Common myeloid progenitor, CD34-positive (primary cell): ENCODE measurements at regions not wholly inside any gene's neighbourhood (a gene's known extent, or its start where the extent isn't known, plus 50 kb on each side); places are given as distances from the start of the nearest gene placed in this dataset.

Experiments used
- CTCF ChIA-PET: fragments of 350-600 bp; sonication (Branson Sonifier 250); formaldehyde crosslinking; loops from one replicate; lab custom pipeline; 2021; ENCODE audit warnings: antibody characterized with exemption; lab: Charles Lee
- POLR2A ChIA-PET: fragments of 350-600 bp; sonication (Branson Sonifier 250); formaldehyde crosslinking; loops from one replicate; lab custom pipeline; 2021; ENCODE audit warnings: antibody characterized with exemption; lab: Charles Lee
- DNase-seq, 3 donors: peaks; one replicate each; pipeline versions ENCODE4 v3.0.0 to v3.0.0-alpha.2; 2013
- H3K27ac ChIP-seq, 2 experiments: 1 replicate in 1 of 2; 2 replicates in 1 of 2; pipeline ENCODE4 v1.7.0; 2013; ENCODE audit warnings: inconsistent platforms in 2 of 2, low read length in 2 of 2, mild to moderate bottlenecking in 2 of 2, low read depth in 1 of 2, moderate library complexity in 1 of 2; ENCODE audit not compliant: severe bottlenecking in 2 of 2, insufficient read depth in 1 of 2, poor library complexity in 1 of 2
- H3K27me3 ChIP-seq, 5 experiments: replicated peaks in 2 of 5; 1 replicate in 3 of 5; 2 replicates in 2 of 5; pipeline versions ENCODE4 v1.6.1 to v1.7.0; 2013; ENCODE audit warnings: low read length in 4 of 5, mild to moderate bottlenecking in 2 of 5, moderate library complexity in 2 of 5, inconsistent platforms in 1 of 5; ENCODE audit not compliant: insufficient read depth in 5 of 5, control insufficient read depth in 4 of 5
- H3K36me3 ChIP-seq, 4 experiments: 1 replicate in 2 of 4; 2 replicates in 2 of 4; pipeline versions ENCODE4 v1.6.1 to v1.7.0; 2013; ENCODE audit warnings: low read length in 3 of 4, control low read depth in 1 of 4, mild to moderate bottlenecking in 1 of 4; ENCODE audit not compliant: control insufficient read depth in 4 of 4, insufficient read depth in 4 of 4
- H3K4me1 ChIP-seq, 4 experiments: 1 replicate in 3 of 4; 2 replicates in 1 of 4; pipeline versions ENCODE4 v1.6.1 to v1.7.1; 2013; ENCODE audit warnings: low read length in 3 of 4, mild to moderate bottlenecking in 3 of 4, control low read depth in 1 of 4, inconsistent platforms in 1 of 4, moderate library complexity in 1 of 4; ENCODE audit not compliant: control insufficient read depth in 4 of 4, insufficient read depth in 4 of 4; ENCODE audit errors: control extremely low read depth in 1 of 4
- H3K4me3 ChIP-seq, 7 experiments: 1 replicate in 4 of 7; 2 replicates in 3 of 7; pipeline versions ENCODE4 v1.5.1 to v1.7.0; 2013; ENCODE audit warnings: mild to moderate bottlenecking in 7 of 7, low read length in 6 of 7, moderate library complexity in 6 of 7, inconsistent platforms in 2 of 7, low read depth in 2 of 7, control low read depth in 1 of 7; ENCODE audit not compliant: insufficient read depth in 4 of 7, control insufficient read depth in 1 of 7; ENCODE audit errors: extremely low read depth in 1 of 7
- H3K9me3 ChIP-seq, 5 experiments: 1 replicate in 4 of 5; 2 replicates in 1 of 5; pipeline versions ENCODE4 v1.6.1 to v1.7.1; 2013; ENCODE audit warnings: low read length in 4 of 5, mild to moderate bottlenecking in 2 of 5, inconsistent platforms in 1 of 5, low read depth in 1 of 5, moderate library complexity in 1 of 5; ENCODE audit not compliant: control insufficient read depth in 4 of 5, insufficient read depth in 2 of 5; ENCODE audit errors: control extremely low read depth in 1 of 5
- WGBS: methylation state at CpG from one replicate; pipeline ENCODE4 v1.1.5; 2013; ENCODE audit not compliant: insufficient coverage; 5-methylcytosine and 5-hydroxymethylcytosine counted together

DNA sequence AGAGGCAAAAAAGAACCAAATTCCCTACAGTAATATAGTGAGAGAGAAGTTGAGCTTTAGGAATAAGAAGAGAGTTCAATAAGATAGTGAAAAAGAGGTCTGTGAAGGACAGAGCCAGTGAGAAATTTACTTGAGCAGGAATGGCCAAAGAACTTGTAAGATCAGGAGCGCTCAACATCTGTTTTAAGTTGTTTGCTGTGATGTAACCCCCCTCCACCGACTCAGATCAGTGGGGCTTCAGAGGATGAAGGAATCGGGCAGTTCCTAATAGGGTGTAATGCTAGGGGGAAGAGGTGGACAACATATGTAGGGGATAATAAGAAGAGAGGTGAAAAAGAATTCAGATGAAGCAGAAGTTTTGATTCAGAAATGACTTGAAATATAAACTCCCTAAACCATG is 85.3 kb upstream of the FNDC3A start:
- no peaks in the 10 kb centered on the region for H3K9me3 ChIP-seq
- 100% methylated on average over 1 of the region's 3 CpGs for WGBS
- no peak for DNase-seq
- H3K27ac ChIP-seq, result no peak overlapping the region
- H3K36me3 ChIP-seq, result no peaks in the 10 kb centered on the region
- H3K4me3 ChIP-seq, result no peak overlapping the region
- POLR2A ChIA-PET, result interaction anchor here (0.6 kb wide), 1 partner anchor 78 kb away, joined by 7 read pairs; no protein-coding TSS in a partner anchor
- no peaks in the 10 kb centered on the region for H3K27me3 ChIP-seq
- H3K4me1 ChIP-seq, result peaks cover 0 to 22% (median 11%) of the 10 kb centered on the region in 4 experiments
- CTCF ChIA-PET, result no interaction called here

GRCh38 chr13:48891586-48891985 is 84.1 kb upstream of the FNDC3A start:
- ChIA-PET POLR2A (no interaction called here), CTCF (no interaction called here)
- Histone ChIP-seq H3K4me3 (no peak overlapping the region), H3K27ac (no peak overlapping the region), H3K27me3 (no peaks in the 10 kb centered on the region), H3K9me3 (no peaks in the 10 kb centered on the region), H3K4me1 (peaks cover 0 to 15% (median 5%) of the 10 kb centered on the region in 4 experiments), H3K36me3 (no peaks in the 10 kb centered on the region)
- WGBS, result 32% methylated on average over 3 of the region's 3 CpGs
- peak in 2 of 3 donors; percentile 18 to 54 for DNase-seq

GRCh38 chr13:48892053-48892687 is 83.5 kb upstream of the FNDC3A start:
- ChIA-PET POLR2A (no interaction called here), CTCF (no interaction called here)
- Histone ChIP-seq H3K4me1 (peaks cover 0 to 15% (median 5%) of the 10 kb centered on the region in 4 experiments), H3K36me3 (no peaks in the 10 kb centered on the region), H3K9me3 (no peaks in the 10 kb centered on the region), H3K4me3 (no peak overlapping the region), H3K27me3 (no peaks in the 10 kb centered on the region), H3K27ac (no peak overlapping the region)
- no CpG with 5 or more reads among the region's 2 CpGs for WGBS
- DNase-seq, result peak in 2 of 3 donors; percentile 33 to 51

GRCh38 chr13:48892688-48893075 is 83.0 kb upstream of the FNDC3A start:
- Histone ChIP-seq H3K9me3 (no peaks in the 10 kb centered on the region), H3K36me3 (no peaks in the 10 kb centered on the region), H3K4me3 (no peak overlapping the region), H3K27ac (no peak overlapping the region), H3K4me1 (peaks cover 0 to 15% (median 5%) of the 10 kb centered on the region in 4 experiments), H3K27me3 (no peaks in the 10 kb centered on the region)
- no peak for DNase-seq
- ChIA-PET CTCF (no interaction called here), POLR2A (no interaction called here)
- 100% methylated on average over 1 of the region's 3 CpGs for WGBS

GRCh38 chr13:48896312-48896711 is 79.4 kb upstream of the FNDC3A start:
- peak in 2 of 3 donors; percentile 70 to 75 for DNase-seq
- Histone ChIP-seq H3K36me3 (no peaks in the 10 kb centered on the region), H3K9me3 (no peaks in the 10 kb centered on the region), H3K27ac (no peak overlapping the region), H3K4me1 (peaks cover 0 to 9% (median 5%) of the 10 kb centered on the region in 4 experiments), H3K27me3 (no peaks in the 10 kb centered on the region), H3K4me3 (no peak overlapping the region)
- POLR2A ChIA-PET, result no interaction called here
- CTCF ChIA-PET, result interaction anchor here (0.7 to 1.3 kb wide), 4 partner anchors 8 to 23 kb away, joined by 3 read pairs; no protein-coding TSS in a partner anchor

- H3K4me3 ChIP-seq, result no peak overlapping the region
- H3K27ac ChIP-seq, result no peak overlapping the region
- CTCF ChIA-PET, result interaction anchor here (1.4 kb wide), 1 partner anchor 20 kb away, joined by 3 read pairs; no protein-coding TSS in a partner anchor
- H3K9me3 ChIP-seq, result peaks cover 0 to 3% (median 0%) of the 10 kb centered on the region in 5 experiments
- H3K4me1 ChIP-seq, result peaks cover 0 to 3% (median 0%) of the 10 kb centered on the region in 4 experiments
- peak in 2 of 3 donors; percentile 21 to 22 for DNase-seq
- no peaks in the 10 kb centered on the region for H3K36me3 ChIP-seq
- POLR2A ChIA-PET, result no interaction called here
- no peaks in the 10 kb centered on the region for H3K27me3 ChIP-seq
Measured at GRCh38 chr13:48901781-48902180, 73.9 kb upstream of the FNDC3A start.

- no CpG with 5 or more reads among the region's 1 CpG for WGBS
- Histone ChIP-seq H3K9me3 (peaks cover 0 to 3% (median 0%) of the 10 kb centered on the region in 5 experiments), H3K4me3 (no peak overlapping the region), H3K27me3 (no peaks in the 10 kb centered on the region), H3K27ac (no peak overlapping the region), H3K4me1 (peaks cover 0 to 3% (median 0%) of the 10 kb centered on the region in 4 experiments), H3K36me3 (no peaks in the 10 kb centered on the region)
- ChIA-PET CTCF (no interaction called here), POLR2A (no interaction called here)
- DNase-seq, result no peak
Measured at GRCh38 chr13:48902368-48902767, 73.3 kb upstream of the FNDC3A start.
